ENCODE measurements at regions not wholly inside any gene's neighbourhood (a gene's known extent, or its start where the extent isn't known, plus 50 kb on each side); places are given as distances from the start of the nearest gene placed in this dataset.

GRCh38 chr11:30758012-30758411, 171.9 kb upstream of the MPPED2 start:
- TF ChIP-seq, protein P1, sequence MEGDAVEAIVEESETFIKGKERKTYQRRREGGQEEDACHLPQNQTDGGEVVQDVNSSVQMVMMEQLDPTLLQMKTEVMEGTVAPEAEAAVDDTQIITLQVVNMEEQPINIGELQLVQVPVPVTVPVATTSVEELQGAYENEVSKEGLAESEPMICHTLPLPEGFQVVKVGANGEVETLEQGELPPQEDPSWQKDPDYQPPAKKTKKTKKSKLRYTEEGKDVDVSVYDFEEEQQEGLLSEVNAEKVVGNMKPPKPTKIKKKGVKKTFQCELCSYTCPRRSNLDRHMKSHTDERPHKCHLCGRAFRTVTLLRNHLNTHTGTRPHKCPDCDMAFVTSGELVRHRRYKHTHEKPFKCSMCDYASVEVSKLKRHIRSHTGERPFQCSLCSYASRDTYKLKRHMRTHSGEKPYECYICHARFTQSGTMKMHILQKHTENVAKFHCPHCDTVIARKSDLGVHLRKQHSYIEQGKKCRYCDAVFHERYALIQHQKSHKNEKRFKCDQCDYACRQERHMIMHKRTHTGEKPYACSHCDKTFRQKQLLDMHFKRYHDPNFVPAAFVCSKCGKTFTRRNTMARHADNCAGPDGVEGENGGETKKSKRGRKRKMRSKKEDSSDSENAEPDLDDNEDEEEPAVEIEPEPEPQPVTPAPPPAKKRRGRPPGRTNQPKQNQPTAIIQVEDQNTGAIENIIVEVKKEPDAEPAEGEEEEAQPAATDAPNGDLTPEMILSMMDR (IDR thresholded peaks at IDR 0.05; ENCODE audit: low read depth, low read length): no peak
- DNase-seq: no peak
- no peak overlapping the region for H3K4me3 ChIP-seq (ENCODE audit: low read depth, low read length)
- peaks cover 6% of the 10 kb centered on the region for H3K9me3 ChIP-seq (ENCODE audit: severe bottlenecking)
- H3K36me3 ChIP-seq: no peaks in the 10 kb centered on the region
- H3K27me3 ChIP-seq (ENCODE audit: insufficient read depth, low read depth, severe bottlenecking): no peaks in the 10 kb centered on the region
- H3K27ac ChIP-seq: no peak overlapping the region

- H3K27me3 ChIP-seq (ENCODE audit: insufficient read depth, low read depth, severe bottlenecking): no peaks in the 10 kb centered on the region
- H3K36me3 ChIP-seq: no peaks in the 10 kb centered on the region
- no peak overlapping the region for H3K27ac ChIP-seq
- no peak for DNase-seq
- H3K4me3 ChIP-seq (ENCODE audit: low read depth, low read length): no peak overlapping the region
- H3K9me3 ChIP-seq (ENCODE audit: severe bottlenecking): no peaks in the 10 kb centered on the region
- TF ChIP-seq, protein P1 (IDR thresholded peaks at IDR 0.05; ENCODE audit: low read depth, low read length): no peak
Measured at GRCh38 chr11:30753994-30754393, 167.8 kb upstream of the MPPED2 start.

DNA sequence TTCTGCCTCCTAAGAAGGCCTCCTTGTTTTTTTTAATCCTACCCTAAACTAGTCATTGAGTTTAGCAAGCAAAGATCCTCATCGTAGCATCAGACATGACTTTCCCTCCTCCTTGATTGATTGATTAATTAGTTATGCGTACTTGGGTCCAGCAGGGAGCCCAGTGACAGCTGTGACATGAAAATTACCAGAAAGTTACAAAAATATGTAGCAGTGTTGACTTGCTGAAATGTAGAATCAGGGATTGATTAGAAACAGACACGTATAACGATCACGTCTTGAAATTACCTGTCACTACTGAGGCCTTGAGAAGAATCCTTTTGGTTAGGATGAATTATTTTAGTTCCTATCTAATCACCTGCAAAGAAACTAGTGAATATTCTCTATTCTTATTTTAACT, 167.4 kb upstream of the MPPED2 start:
- H3K9me3 ChIP-seq (ENCODE audit: severe bottlenecking): no peaks in the 10 kb centered on the region
- no peaks in the 10 kb centered on the region for H3K36me3 ChIP-seq
- no peaks in the 10 kb centered on the region for H3K27me3 ChIP-seq (ENCODE audit: insufficient read depth, low read depth, severe bottlenecking)
- DNase-seq: no peak
- no peak overlapping the region for H3K27ac ChIP-seq
- TF ChIP-seq, protein P1 (IDR thresholded peaks at IDR 0.05; ENCODE audit: low read depth, low read length): no peak
- no peak overlapping the region for H3K4me3 ChIP-seq (ENCODE audit: low read depth, low read length)

GRCh38 chr11:30749268-30749667, 163.1 kb upstream of the MPPED2 start:
- H3K27me3 ChIP-seq (ENCODE audit: insufficient read depth, low read depth, severe bottlenecking): no peaks in the 10 kb centered on the region
- TF ChIP-seq, protein P1 (IDR thresholded peaks at IDR 0.05; ENCODE audit: low read depth, low read length): no peak

DNA sequence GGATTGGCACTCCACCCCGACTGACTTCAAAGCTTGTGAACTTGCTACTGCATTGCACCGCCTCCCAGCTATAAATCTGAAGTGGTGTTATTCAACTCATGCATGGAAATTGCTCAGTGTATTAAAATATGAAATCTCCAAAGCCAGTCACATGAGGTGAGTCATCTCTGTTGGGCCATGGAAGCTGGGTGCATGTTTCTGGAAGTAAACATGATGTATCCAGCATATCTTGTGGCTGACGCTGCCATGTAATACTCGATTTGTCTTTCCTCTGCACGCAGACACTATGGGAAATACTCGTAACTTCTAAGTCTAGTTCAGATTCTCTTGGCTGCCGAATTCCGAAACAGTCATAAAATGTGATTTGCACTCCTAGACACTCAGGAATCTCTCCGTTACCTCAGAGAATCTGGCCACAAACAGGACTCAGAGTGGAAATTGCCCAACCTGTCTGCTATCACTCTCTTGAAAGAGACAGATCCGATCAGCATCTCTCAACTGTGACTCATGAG, 154.9 kb upstream of the MPPED2 start:
- H3K9me3 ChIP-seq (ENCODE audit: severe bottlenecking): no peaks in the 10 kb centered on the region
- H3K27ac ChIP-seq: no peak overlapping the region
- no peak for DNase-seq
- no peaks in the 10 kb centered on the region for H3K27me3 ChIP-seq (ENCODE audit: insufficient read depth, low read depth, severe bottlenecking)
- H3K4me3 ChIP-seq (ENCODE audit: low read depth, low read length): no peak overlapping the region
- no peaks in the 10 kb centered on the region for H3K36me3 ChIP-seq
- TF ChIP-seq, protein P1 (IDR thresholded peaks at IDR 0.05; ENCODE audit: low read depth, low read length): no peak

More at GRCh38 chr11:30749268-30749667, 163.1 kb upstream of the MPPED2 start:
- DNase-seq: no peak
- H3K4me3 ChIP-seq (ENCODE audit: low read depth, low read length): no peak overlapping the region
- H3K36me3 ChIP-seq: no peaks in the 10 kb centered on the region
- no peak overlapping the region for H3K27ac ChIP-seq
- H3K9me3 ChIP-seq (ENCODE audit: severe bottlenecking): no peaks in the 10 kb centered on the region

DNA sequence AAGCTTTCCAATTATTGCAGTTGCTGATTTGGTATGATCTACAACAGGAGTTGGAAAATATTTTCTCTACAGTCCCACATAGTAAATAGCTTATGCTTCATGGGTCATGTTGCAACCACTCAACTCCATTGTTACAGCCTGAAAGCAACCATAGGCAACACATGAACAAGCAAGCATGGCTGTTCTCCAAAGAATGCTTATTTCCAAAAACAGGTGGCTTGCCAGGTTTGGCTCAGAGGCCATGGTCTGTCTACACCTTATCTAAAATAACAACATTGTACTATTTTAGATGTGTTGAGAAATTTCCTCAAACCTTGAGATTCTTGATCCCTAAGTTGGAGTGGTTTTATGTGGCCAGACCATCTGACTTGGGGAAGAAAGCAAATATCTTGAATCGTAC, 153.9 kb upstream of the MPPED2 start:
- no peak for DNase-seq
- TF ChIP-seq, protein P1 (IDR thresholded peaks at IDR 0.05; ENCODE audit: low read depth, low read length): no peak

More for the DNA sequence above, 153.9 kb upstream of the MPPED2 start:
- H3K9me3 ChIP-seq (ENCODE audit: severe bottlenecking): no peaks in the 10 kb centered on the region
- H3K27me3 ChIP-seq (ENCODE audit: insufficient read depth, low read depth, severe bottlenecking): no peaks in the 10 kb centered on the region
- H3K27ac ChIP-seq: no peak overlapping the region
- H3K4me3 ChIP-seq (ENCODE audit: low read depth, low read length): no peak overlapping the region
- no peaks in the 10 kb centered on the region for H3K36me3 ChIP-seq

Measured in WERI-Rb-1 (cell line).